HL-60 (cell line): ENCODE measurements at regions not wholly inside any gene's neighbourhood (a gene's known extent, or its start where the extent isn't known, plus 50 kb on each side); places are given as distances from the start of the nearest gene placed in this dataset.

Experiments
- CTCF ChIP-seq: IDR thresholded peaks from one replicate; pipeline ENCODE4 v1.5.1; 2011; ENCODE audit warnings: low read length, control low read depth, inconsistent platforms; ENCODE audit not compliant: insufficient read depth
- GABPA ChIP-seq: IDR thresholded peaks from 2 replicates; pipeline ENCODE4 v1.6.1; 2012; ENCODE audit warnings: low read depth
- POLR2AphosphoS5 ChIP-seq: IDR thresholded peaks from 2 replicates; pipeline ENCODE4 v1.6.1; 2012; ENCODE audit warnings: low read depth
- SPI1 ChIP-seq: IDR thresholded peaks from 2 replicates; pipeline ENCODE4 v1.6.1; 2012; ENCODE audit warnings: low read depth, mild to moderate bottlenecking, borderline replicate concordance

GRCh38 chrX:4320436-4320947 lies 607.0 kb upstream of the PRKX start:
- TF ChIP-seq SPI1 (no peak), POLR2AphosphoS5 (no peak), CTCF (no peak), GABPA (no peak)
